ENCODE measurements at regions not wholly inside any gene's neighbourhood (a gene's known extent, or its start where the extent isn't known, plus 50 kb on each side); places are given as distances from the start of the nearest gene placed in this dataset.

GRCh38 chr2:2827046-2827636 is 496.1 kb upstream of the MYT1L start:
- no peak for DNase-seq (ENCODE audit: low spot score)

- no peak for DNase-seq (ENCODE audit: low spot score)
Measured at GRCh38 chr2:2826621-2827020, 495.5 kb upstream of the MYT1L start.

GRCh38 chr2:2826209-2826551 is 495.1 kb upstream of the MYT1L start:
- no peak for DNase-seq (ENCODE audit: low spot score)

GRCh38 chr2:2825516-2826208 is 494.6 kb upstream of the MYT1L start:
- no peak for DNase-seq (ENCODE audit: low spot score)

GRCh38 chr2:2825062-2825461 is 494.0 kb upstream of the MYT1L start:
- DNase-seq (ENCODE audit: low spot score) = no peak

GRCh38 chr2:2824588-2824987 is 493.5 kb upstream of the MYT1L start:
- DNase-seq (ENCODE audit: low spot score) = no peak

- peak; percentile 5 for DNase-seq (ENCODE audit: low spot score)
Measured at GRCh38 chr2:2823061-2823753, 492.1 kb upstream of the MYT1L start.

GRCh38 chr2:2822143-2822542 is 491.1 kb upstream of the MYT1L start:
- DNase-seq (ENCODE audit: low spot score) = no peak

- DNase-seq (ENCODE audit: low spot score) = no peak
Measured at GRCh38 chr2:2812648-2813047, 481.6 kb upstream of the MYT1L start.

- DNase-seq (ENCODE audit: low spot score) = no peak
Measured at GRCh38 chr2:2812117-2812516, 481.0 kb upstream of the MYT1L start.

- DNase-seq (ENCODE audit: low spot score) = no peak
Measured at GRCh38 chr2:2810504-2810903, 479.4 kb upstream of the MYT1L start.

- no peak for DNase-seq (ENCODE audit: low spot score)
Measured at GRCh38 chr2:2809771-2810170, 478.7 kb upstream of the MYT1L start.

GRCh38 chr2:2808551-2809058 is 477.5 kb upstream of the MYT1L start:
- no peak for DNase-seq (ENCODE audit: low spot score)

GRCh38 chr2:2806711-2807110 is 475.6 kb upstream of the MYT1L start:
- no peak for DNase-seq (ENCODE audit: low spot score)

- DNase-seq (ENCODE audit: low spot score) = no peak
Measured at GRCh38 chr2:2805263-2805662, 474.2 kb upstream of the MYT1L start.

- DNase-seq (ENCODE audit: low spot score) = no peak
Measured at GRCh38 chr2:2804528-2804927, 473.5 kb upstream of the MYT1L start.

- DNase-seq (ENCODE audit: low spot score) = no peak
Measured at GRCh38 chr2:2801458-2801857, 470.4 kb upstream of the MYT1L start.

- no peak for DNase-seq (ENCODE audit: low spot score)
Measured at GRCh38 chr2:2800697-2801096, 469.6 kb upstream of the MYT1L start.

- no peak for DNase-seq (ENCODE audit: low spot score)
Measured at GRCh38 chr2:2800001-2800400, 468.9 kb upstream of the MYT1L start.

GRCh38 chr2:2799151-2799697 is 468.1 kb upstream of the MYT1L start:
- no peak for DNase-seq (ENCODE audit: low spot score)

- no peak for DNase-seq (ENCODE audit: low spot score)
Measured at GRCh38 chr2:2798337-2798736, 467.3 kb upstream of the MYT1L start.

GRCh38 chr2:2797797-2798196 is 466.7 kb upstream of the MYT1L start:
- no peak for DNase-seq (ENCODE audit: low spot score)

GRCh38 chr2:2796207-2796606 is 465.1 kb upstream of the MYT1L start:
- DNase-seq (ENCODE audit: low spot score) = no peak
